ENCODE measurements at regions not wholly inside any gene's neighbourhood (a gene's known extent, or its start where the extent isn't known, plus 50 kb on each side); places are given as distances from the start of the nearest gene placed in this dataset.

- TF ChIP-seq CTCF (IDR thresholded peaks at IDR 0.05; ENCODE audit: low read depth, low read length): no peak
- no peak overlapping the region for H3K4me3 ChIP-seq (ENCODE audit: low read depth, low read length)
Observed at GRCh38 chr6:15956205-15957106, 172.4 kb upstream of the MYLIP start.

- no peak for TF ChIP-seq CTCF (IDR thresholded peaks at IDR 0.05; ENCODE audit: low read depth, low read length)
Observed at GRCh38 chr6:15955484-15955883, 173.4 kb upstream of the MYLIP start.

GRCh38 chr6:15953152-15953880 lies 175.6 kb upstream of the MYLIP start:
- no peak for TF ChIP-seq CTCF (IDR thresholded peaks at IDR 0.05; ENCODE audit: low read depth, low read length)
- no peak overlapping the region for H3K4me3 ChIP-seq (ENCODE audit: low read depth, low read length)

More at GRCh38 chr6:15955484-15955883, 173.4 kb upstream of the MYLIP start:
- H3K4me3 ChIP-seq (ENCODE audit: low read depth, low read length): no peak overlapping the region

GRCh38 chr6:15952231-15953151 lies 176.4 kb upstream of the MYLIP start:
- no peak for TF ChIP-seq CTCF (IDR thresholded peaks at IDR 0.05; ENCODE audit: low read depth, low read length)
- H3K4me3 ChIP-seq (ENCODE audit: low read depth, low read length): no peak overlapping the region

GRCh38 chr6:15950962-15951569 lies 177.8 kb upstream of the MYLIP start:
- H3K4me3 ChIP-seq (ENCODE audit: low read depth, low read length): no peak overlapping the region
- no peak for TF ChIP-seq CTCF (IDR thresholded peaks at IDR 0.05; ENCODE audit: low read depth, low read length)

GRCh38 chr6:15949982-15950381 lies 178.9 kb upstream of the MYLIP start:
- H3K4me3 ChIP-seq (ENCODE audit: low read depth, low read length): no peak overlapping the region

More at GRCh38 chr6:15949982-15950381, 178.9 kb upstream of the MYLIP start:
- TF ChIP-seq CTCF (IDR thresholded peaks at IDR 0.05; ENCODE audit: low read depth, low read length): no peak

All from WI38 (cell line).